Erythroblast (primary cell): ENCODE measurements at regions not wholly inside any gene's neighbourhood (a gene's known extent, or its start where the extent isn't known, plus 50 kb on each side); places are given as distances from the start of the nearest gene placed in this dataset.

Experiments
- GATA1 ChIP-seq: IDR thresholded peaks from 2 replicates; pipeline ENCODE4 v1.6.1; 2011; ENCODE audit warnings: low read depth, mild to moderate bottlenecking, control low read depth, low read length, moderate library complexity
- POLR2A ChIP-seq: IDR thresholded peaks from 2 replicates; pipeline ENCODE4 v1.6.1; 2011; ENCODE audit warnings: mild to moderate bottlenecking, low read length

GRCh38 chr12:97050509-97050908, 143.5 kb downstream of the NEDD1 start:
- TF ChIP-seq POLR2A, result no peak
- no peak for TF ChIP-seq GATA1
